Activated T-cell treated with anti-CD3 and anti-CD28 coated beads for 1 hour (primary cell): ENCODE measurements at regions not wholly inside any gene's neighbourhood (a gene's known extent, or its start where the extent isn't known, plus 50 kb on each side); places are given as distances from the start of the nearest gene placed in this dataset.
"Not testable (repeated sequence)": the region's sequence is repeated elsewhere in the genome, so short reads cannot be mapped to it uniquely, and the experiment has no call there.

Experiments used
- DNase-seq: peaks from one replicate; pipeline ENCODE4 v3.0.0-alpha.2; 2020; ENCODE audit warnings: low read depth

GRCh38 chr5:1588071-1588694, 64.4 kb upstream of the LPCAT1 start:
- DNase-seq: not testable (repeated sequence)

- DNase-seq: not testable (repeated sequence)
Observed at GRCh38 chr5:1583081-1583875, 59.5 kb upstream of the LPCAT1 start.

- not testable (repeated sequence) for DNase-seq
Observed at GRCh38 chr5:1579389-1579788, 55.6 kb upstream of the LPCAT1 start.

- not testable (repeated sequence) for DNase-seq
Observed at GRCh38 chr5:1576851-1577250, 53.1 kb upstream of the LPCAT1 start.

GRCh38 chr5:1575991-1576714, 52.4 kb upstream of the LPCAT1 start:
- not testable (repeated sequence) for DNase-seq

GRCh38 chr5:1575491-1575890, 51.7 kb upstream of the LPCAT1 start:
- DNase-seq: not testable (repeated sequence)

GRCh38 chr5:1574023-1574318, 50.2 kb upstream of the LPCAT1 start:
- DNase-seq: not testable (repeated sequence)

GRCh38 chr5:1573217-1574022, 49.7 kb upstream of the LPCAT1 start:
- not testable (repeated sequence) for DNase-seq
